H1 (cell line): ENCODE measurements at regions not wholly inside any gene's neighbourhood (a gene's known extent, or its start where the extent isn't known, plus 50 kb on each side); places are given as distances from the start of the nearest gene placed in this dataset.

Experiments
- CTBP2 ChIP-seq: IDR thresholded peaks from 2 replicates; pipeline ENCODE4 v1.7.0; 2011; ENCODE audit warnings: borderline replicate concordance, mild to moderate bottlenecking, moderate library complexity, mixed read lengths, low read length; ENCODE audit not compliant: insufficient read depth, insufficient read length
- CTCF ChIP-seq, 3 experiments: IDR thresholded peaks; 1 replicate in 2 of 3; 2 replicates in 1 of 3; pipeline versions ENCODE4 v1.5.1 to v1.6.1; 2011; ENCODE audit warnings: low read length in 3 of 3, mild to moderate bottlenecking in 3 of 3, inconsistent platforms in 2 of 3, low read depth in 1 of 3, moderate library complexity in 1 of 3; ENCODE audit not compliant: insufficient read depth in 1 of 3; ENCODE audit errors: control extremely low read depth in 1 of 3
- HDAC2 ChIP-seq, 2 experiments: fragments of 300-600 bp in 1 of 2; sonication (generic) in 1 of 2; IDR thresholded peaks; 2 replicates each; pipeline ENCODE4 v1.6.1; 2011 to 2012; ENCODE audit warnings: low read depth in 2 of 2, low read length in 2 of 2, mild to moderate bottlenecking in 2 of 2, moderate library complexity in 2 of 2, borderline replicate concordance in 1 of 2, inconsistent platforms in 1 of 2
- NANOG ChIP-seq: IDR thresholded peaks from 2 replicates; pipeline ENCODE4 v1.6.1; 2011; ENCODE audit warnings: low read length, low read depth, mild to moderate bottlenecking, inconsistent platforms; ENCODE audit not compliant: insufficient read depth, poor library complexity, severe bottlenecking
- POLR2A ChIP-seq, 2 experiments: IDR thresholded peaks; 1 replicate in 1 of 2; 2 replicates in 1 of 2; pipeline ENCODE4 v1.6.1; 2011; ENCODE audit warnings: low read depth in 2 of 2, low read length in 2 of 2, mild to moderate bottlenecking in 2 of 2; ENCODE audit errors: control extremely low read depth in 1 of 2
- POLR2AphosphoS5 ChIP-seq: IDR thresholded peaks from 2 replicates; pipeline ENCODE4 v1.6.1; 2011; ENCODE audit warnings: low read depth, low read length
- RAD21 ChIP-seq, 2 experiments: IDR thresholded peaks in 1 of 2; conservative IDR thresholded peaks in 1 of 2; 2 replicates each; pipeline ENCODE4 v1.6.1; 2011; ENCODE audit warnings: low read depth in 2 of 2, low read length in 2 of 2, improper control_type of control experiment in 1 of 2, inconsistent platforms in 1 of 2, mild to moderate bottlenecking in 1 of 2, moderate library complexity in 1 of 2
- SP1 ChIP-seq: IDR thresholded peaks from 2 replicates; pipeline ENCODE4 v1.6.1; 2011; ENCODE audit warnings: low read depth, low read length
- TBP ChIP-seq: IDR thresholded peaks from 2 replicates; pipeline ENCODE4 v1.6.1; 2011; ENCODE audit warnings: low read depth, low read length, improper control_type of control experiment
- TF ChIP-seq, protein P1 (sequence below): IDR thresholded peaks from 2 replicates; pipeline ENCODE4 v1.6.1; 2011; ENCODE audit warnings: low read depth, mild to moderate bottlenecking, low read length; ENCODE audit not compliant: insufficient read depth
- TF ChIP-seq, protein P2 (sequence below): IDR thresholded peaks from 2 replicates; pipeline ENCODE4 v1.6.1; 2012; ENCODE audit warnings: inconsistent platforms

- TF ChIP-seq CTCF (IDR thresholded peaks at IDR 0.05; ENCODE audit: control extremely low read depth in 1 of 3, insufficient read depth in 1 of 3, low read depth in 1 of 3, low read length in 3 of 3), result 0 out of 4 replicates have a peak, but pooled peaks of 1 of the 3 experiments have one; percentile 2
- peak; percentile 12 to 20; a peak in 1 of 4 replicates for TF ChIP-seq RAD21 (IDR thresholded peaks at IDR 0.05 in 1 of 2, conservative IDR thresholded peaks at IDR 0.05 in 1 of 2; ENCODE audit: low read depth in 2 of 2, low read length in 2 of 2)
- no peak for TF ChIP-seq SP1
- no peak for TF ChIP-seq POLR2AphosphoS5
- TF ChIP-seq POLR2A (IDR thresholded peaks at IDR 0.05; ENCODE audit: control extremely low read depth in 1 of 2, low read depth in 2 of 2, low read length in 2 of 2), result no peak
- TF ChIP-seq, protein P1, sequence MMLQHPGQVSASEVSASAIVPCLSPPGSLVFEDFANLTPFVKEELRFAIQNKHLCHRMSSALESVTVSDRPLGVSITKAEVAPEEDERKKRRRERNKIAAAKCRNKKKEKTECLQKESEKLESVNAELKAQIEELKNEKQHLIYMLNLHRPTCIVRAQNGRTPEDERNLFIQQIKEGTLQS, result no peak
- TF ChIP-seq, protein P2, sequence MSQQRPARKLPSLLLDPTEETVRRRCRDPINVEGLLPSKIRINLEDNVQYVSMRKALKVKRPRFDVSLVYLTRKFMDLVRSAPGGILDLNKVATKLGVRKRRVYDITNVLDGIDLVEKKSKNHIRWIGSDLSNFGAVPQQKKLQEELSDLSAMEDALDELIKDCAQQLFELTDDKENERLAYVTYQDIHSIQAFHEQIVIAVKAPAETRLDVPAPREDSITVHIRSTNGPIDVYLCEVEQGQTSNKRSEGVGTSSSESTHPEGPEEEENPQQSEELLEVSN, result no peak
- no peak for TF ChIP-seq TBP
- no peak for TF ChIP-seq NANOG
- no peak for TF ChIP-seq HDAC2 (IDR thresholded peaks at IDR 0.05; ENCODE audit: borderline replicate concordance in 1 of 2, low read depth in 2 of 2, low read length in 2 of 2)
- TF ChIP-seq CTBP2, result no peak
These were observed 117.9 kb upstream of the THBS2 start for GRCh38 chr6:169371344-169372127.
